HEK293 (cell line): ENCODE measurements at regions not wholly inside any gene's neighbourhood (a gene's known extent, or its start where the extent isn't known, plus 50 kb on each side); places are given as distances from the start of the nearest gene placed in this dataset.

Source experiments
- CTCF ChIA-PET: fragments of 350-600 bp; formaldehyde crosslinking; extraction: SDS; loops from one replicate; lab custom pipeline; 2021; ENCODE audit warnings: antibody characterized with exemption; lab: Yijun Ruan, JAX
- POLR2A ChIA-PET: fragments of 300-600 bp; formaldehyde crosslinking; extraction: SDS; loops from one replicate; lab custom pipeline; 2020; ENCODE audit warnings: antibody characterized with exemption, inconsistent platforms; lab: Yijun Ruan, JAX
- H3K27ac ChIP-seq: fragments of 200-500 bp; sonication (Bioruptor generic); 2 replicates; pipeline ENCODE4 v1.5.1; 2014; ENCODE audit warnings: low read depth, low read length, control low read depth, inconsistent platforms; ENCODE audit errors: extremely low read depth
- H3K36me3 ChIP-seq, 2 experiments: fragments of 200-500 bp in 1 of 2; sonication (Bioruptor generic) in 1 of 2; 1 replicate in 1 of 2; 2 replicates in 1 of 2; pipeline ENCODE4 v1.5.1; 2014 to 2017; ENCODE audit warnings: inconsistent platforms in 2 of 2, low read length in 2 of 2; ENCODE audit not compliant: control insufficient read depth in 2 of 2, insufficient read depth in 1 of 2
- H3K4me1 ChIP-seq: fragments of 200-500 bp; sonication (Bioruptor generic); 2 replicates; pipeline ENCODE4 v1.5.1; 2014; ENCODE audit warnings: mild to moderate bottlenecking, low read length, inconsistent platforms; ENCODE audit not compliant: control insufficient read depth, insufficient read depth
- H3K4me3 ChIP-seq: 2 replicates; pipeline ENCODE4 v1.5.1; 2011; ENCODE audit warnings: low read depth, mild to moderate bottlenecking, control low read depth, low read length, moderate library complexity
- H3K9me3 ChIP-seq: fragments of 200-500 bp; sonication (Bioruptor generic); 2 replicates; pipeline ENCODE4 v1.5.1; 2014; ENCODE audit warnings: low read depth, low read length, inconsistent platforms; ENCODE audit not compliant: control insufficient read depth, insufficient read depth
- BCL11B ChIP-seq: fragments of 450-650 bp; formaldehyde crosslinking; IDR thresholded peaks from 2 replicates; pipeline ENCODE4 v1.5.1; 2016; ENCODE audit warnings: low read depth, missing biosample characterization, missing genetic modification characterization
- HOXA7 ChIP-seq: sonication (generic); formaldehyde crosslinking; IDR thresholded peaks from 2 replicates; pipeline ENCODE4 v1.8.1; 2022; ENCODE audit warnings: missing genetic modification reagents, borderline replicate concordance
- TRIM28 ChIP-seq: IDR thresholded peaks from 2 replicates; pipeline ENCODE4 v1.6.1; 2011; ENCODE audit warnings: low read length, control low read depth, borderline replicate concordance
- WT1 ChIP-seq: fragments of 450-650 bp; formaldehyde crosslinking; IDR thresholded peaks from 2 replicates; pipeline ENCODE4 v1.5.1; 2016; ENCODE audit warnings: missing biosample characterization, missing genetic modification characterization
- YY2 ChIP-seq: fragments of 450-650 bp; formaldehyde crosslinking; IDR thresholded peaks from 2 replicates; pipeline ENCODE4 v1.5.1; 2016; ENCODE audit warnings: missing biosample characterization, missing genetic modification characterization
- ZBTB21 ChIP-seq: fragments of 450-650 bp; formaldehyde crosslinking; IDR thresholded peaks from 2 replicates; pipeline ENCODE4 v1.5.1; 2017; ENCODE audit warnings: missing biosample characterization, missing genetic modification characterization
- ZBTB49 ChIP-seq: fragments of 450-650 bp; formaldehyde crosslinking; IDR thresholded peaks from 2 replicates; pipeline ENCODE4 v1.5.1; 2016; ENCODE audit warnings: missing biosample characterization, missing genetic modification characterization, low read depth
- ZBTB8A ChIP-seq: fragments of 450-650 bp; formaldehyde crosslinking; IDR thresholded peaks from 2 replicates; pipeline ENCODE4 v1.5.1; 2016; ENCODE audit warnings: missing biosample characterization, missing genetic modification characterization
- ZFP3 ChIP-seq: fragments of 450-650 bp; formaldehyde crosslinking; IDR thresholded peaks from 2 replicates; pipeline ENCODE4 v1.5.1; 2016; ENCODE audit warnings: low read depth, missing biosample characterization, missing genetic modification characterization
- ZNF133 ChIP-seq: fragments of 450-650 bp; formaldehyde crosslinking; IDR thresholded peaks from 2 replicates; pipeline ENCODE4 v1.5.1; 2016; ENCODE audit warnings: missing biosample characterization, missing genetic modification characterization
- ZNF174 ChIP-seq: fragments of 450-650 bp; formaldehyde crosslinking; IDR thresholded peaks from 2 replicates; pipeline ENCODE4 v1.5.0; 2017; ENCODE audit warnings: missing biosample characterization, mild to moderate bottlenecking, missing genetic modification characterization
- ZNF175 ChIP-seq: fragments of 450-650 bp; formaldehyde crosslinking; IDR thresholded peaks from 2 replicates; pipeline ENCODE4 v1.5.1; 2016; ENCODE audit warnings: missing biosample characterization, missing genetic modification characterization
- ZNF221 ChIP-seq: fragments of 450-650 bp; formaldehyde crosslinking; IDR thresholded peaks from 2 replicates; pipeline ENCODE4 v1.5.1; 2017; ENCODE audit warnings: missing biosample characterization, missing genetic modification characterization, borderline replicate concordance
- ZNF248 ChIP-seq: fragments of 450-650 bp; formaldehyde crosslinking; IDR thresholded peaks from 2 replicates; pipeline ENCODE4 v1.5.1; 2017; ENCODE audit warnings: missing biosample characterization, missing genetic modification characterization
- ZNF354C ChIP-seq: fragments of 450-650 bp; formaldehyde crosslinking; IDR thresholded peaks from 2 replicates; pipeline ENCODE4 v1.5.1; 2016; ENCODE audit warnings: missing biosample characterization, missing genetic modification characterization, low read depth, borderline replicate concordance
- ZNF391 ChIP-seq: fragments of 450-650 bp; formaldehyde crosslinking; IDR thresholded peaks from 2 replicates; pipeline ENCODE4 v1.5.1; 2016; ENCODE audit warnings: low read depth, missing biosample characterization, missing genetic modification characterization, borderline replicate concordance
- ZNF404 ChIP-seq: fragments of 450-650 bp; formaldehyde crosslinking; IDR thresholded peaks from 2 replicates; pipeline ENCODE4 v1.5.1; 2017; ENCODE audit warnings: missing biosample characterization, missing genetic modification characterization
- ZNF423 ChIP-seq: fragments of 450-650 bp; formaldehyde crosslinking; IDR thresholded peaks from 2 replicates; pipeline ENCODE4 v1.5.1; 2016; ENCODE audit warnings: missing biosample characterization, missing genetic modification characterization
- ZNF544 ChIP-seq: fragments of 450-650 bp; formaldehyde crosslinking; IDR thresholded peaks from 2 replicates; pipeline ENCODE4 v1.5.0; 2017; ENCODE audit warnings: missing biosample characterization, missing genetic modification characterization
- ZNF549 ChIP-seq: fragments of 450-650 bp; IDR thresholded peaks from 2 replicates; pipeline ENCODE4 v1.5.1; 2018; ENCODE audit warnings: missing biosample characterization, missing genetic modification characterization, mild to moderate bottlenecking, inconsistent platforms, moderate library complexity
- TF ChIP-seq, protein P1 (sequence below): fragments of 450-650 bp; formaldehyde crosslinking; IDR thresholded peaks from 2 replicates; pipeline ENCODE4 v1.5.0; 2017; ENCODE audit warnings: missing biosample characterization, missing genetic modification characterization, borderline replicate concordance
- TF ChIP-seq, protein P2 (sequence below): fragments of 450-650 bp; formaldehyde crosslinking; IDR thresholded peaks from 2 replicates; pipeline ENCODE4 v1.5.1; 2017; ENCODE audit warnings: missing biosample characterization, missing genetic modification characterization
- TF ChIP-seq, protein P3 (sequence below): fragments of 450-650 bp; formaldehyde crosslinking; IDR thresholded peaks from 2 replicates; pipeline ENCODE4 v1.5.1; 2017; ENCODE audit warnings: missing biosample characterization, mild to moderate bottlenecking, missing genetic modification characterization, moderate library complexity
- TF ChIP-seq, protein P4 (sequence below): fragments of 450-650 bp; IDR thresholded peaks from 2 replicates; pipeline ENCODE4 v1.5.1; 2018; ENCODE audit warnings: missing biosample characterization, missing genetic modification characterization

DNA sequence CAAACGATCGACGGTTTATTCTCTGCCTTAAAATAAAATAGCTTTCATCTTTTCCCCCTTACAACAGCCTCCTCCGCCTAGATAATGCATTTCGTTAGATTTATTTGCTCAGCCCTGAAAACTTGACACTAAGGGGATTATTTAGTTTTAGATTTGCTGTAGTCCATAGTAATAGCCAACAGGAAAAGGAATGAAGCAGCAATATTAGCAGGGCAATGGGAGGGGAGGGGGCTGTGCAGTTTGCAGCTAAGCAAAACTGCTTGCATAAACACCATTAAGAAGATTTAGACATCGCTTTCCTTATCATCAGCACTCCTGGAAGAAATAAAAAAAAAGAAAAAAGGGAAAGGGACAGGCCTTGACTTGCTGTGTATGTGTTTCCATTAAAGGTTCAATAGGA, 286.5 kb upstream of the SOX14 start:
- no peaks in the 10 kb centered on the region for H3K36me3 ChIP-seq
- no peaks in the 10 kb centered on the region for H3K4me1 ChIP-seq
- no peaks in the 10 kb centered on the region for H3K9me3 ChIP-seq
- CTCF ChIA-PET: no interaction called here
- TF ChIP-seq ZNF248: no peak
- no peak for TF ChIP-seq ZNF404 (tag by site-specific recombination)
- no peak for TF ChIP-seq YY2 (tag by site-specific recombination)
- no peak for TF ChIP-seq ZNF221
- TF ChIP-seq ZNF549 (tag by site-specific recombination): no peak
- H3K27ac ChIP-seq: no peak overlapping the region
- H3K4me3 ChIP-seq: no peak overlapping the region
- POLR2A ChIA-PET: no interaction called here

GRCh38 chr3:137509354-137510045, 254.6 kb upstream of the SOX14 start:
- no peaks in the 10 kb centered on the region for H3K9me3 ChIP-seq
- CTCF ChIA-PET: no interaction called here
- POLR2A ChIA-PET: no interaction called here

More at GRCh38 chr3:137509354-137510045, 254.6 kb upstream of the SOX14 start:
- Histone ChIP-seq H3K36me3 (no peaks in the 10 kb centered on the region), H3K4me3 (no peak overlapping the region), H3K4me1 (no peaks in the 10 kb centered on the region), H3K27ac (no peak overlapping the region)
- TF ChIP-seq HOXA7 (CRISPR knock-in tag) (no peak), ZNF391 (tag by site-specific recombination) (no peak), ZNF423 (no peak), ZNF354C (no peak), BCL11B (no peak), ZNF174 (no peak), ZFP3 (no peak), ZBTB49 (tag by site-specific recombination) (no peak), ZNF544 (tag by site-specific recombination) (no peak), ZBTB21 (tag by site-specific recombination) (no peak), TRIM28 (no peak), ZNF175 (tag by site-specific recombination) (no peak), ZNF133 (tag by site-specific recombination) (no peak), WT1 (tag by site-specific recombination) (no peak), ZBTB8A (tag by site-specific recombination) (no peak)
- TF ChIP-seq, protein P1, sequence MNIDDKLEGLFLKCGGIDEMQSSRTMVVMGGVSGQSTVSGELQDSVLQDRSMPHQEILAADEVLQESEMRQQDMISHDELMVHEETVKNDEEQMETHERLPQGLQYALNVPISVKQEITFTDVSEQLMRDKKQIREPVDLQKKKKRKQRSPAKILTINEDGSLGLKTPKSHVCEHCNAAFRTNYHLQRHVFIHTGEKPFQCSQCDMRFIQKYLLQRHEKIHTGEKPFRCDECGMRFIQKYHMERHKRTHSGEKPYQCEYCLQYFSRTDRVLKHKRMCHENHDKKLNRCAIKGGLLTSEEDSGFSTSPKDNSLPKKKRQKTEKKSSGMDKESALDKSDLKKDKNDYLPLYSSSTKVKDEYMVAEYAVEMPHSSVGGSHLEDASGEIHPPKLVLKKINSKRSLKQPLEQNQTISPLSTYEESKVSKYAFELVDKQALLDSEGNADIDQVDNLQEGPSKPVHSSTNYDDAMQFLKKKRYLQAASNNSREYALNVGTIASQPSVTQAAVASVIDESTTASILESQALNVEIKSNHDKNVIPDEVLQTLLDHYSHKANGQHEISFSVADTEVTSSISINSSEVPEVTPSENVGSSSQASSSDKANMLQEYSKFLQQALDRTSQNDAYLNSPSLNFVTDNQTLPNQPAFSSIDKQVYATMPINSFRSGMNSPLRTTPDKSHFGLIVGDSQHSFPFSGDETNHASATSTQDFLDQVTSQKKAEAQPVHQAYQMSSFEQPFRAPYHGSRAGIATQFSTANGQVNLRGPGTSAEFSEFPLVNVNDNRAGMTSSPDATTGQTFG: no peak
- TF ChIP-seq, protein P2, sequence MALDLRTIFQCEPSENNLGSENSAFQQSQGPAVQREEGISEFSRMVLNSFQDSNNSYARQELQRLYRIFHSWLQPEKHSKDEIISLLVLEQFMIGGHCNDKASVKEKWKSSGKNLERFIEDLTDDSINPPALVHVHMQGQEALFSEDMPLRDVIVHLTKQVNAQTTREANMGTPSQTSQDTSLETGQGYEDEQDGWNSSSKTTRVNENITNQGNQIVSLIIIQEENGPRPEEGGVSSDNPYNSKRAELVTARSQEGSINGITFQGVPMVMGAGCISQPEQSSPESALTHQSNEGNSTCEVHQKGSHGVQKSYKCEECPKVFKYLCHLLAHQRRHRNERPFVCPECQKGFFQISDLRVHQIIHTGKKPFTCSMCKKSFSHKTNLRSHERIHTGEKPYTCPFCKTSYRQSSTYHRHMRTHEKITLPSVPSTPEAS (tag by site-specific recombination): no peak
- TF ChIP-seq, protein P3, sequence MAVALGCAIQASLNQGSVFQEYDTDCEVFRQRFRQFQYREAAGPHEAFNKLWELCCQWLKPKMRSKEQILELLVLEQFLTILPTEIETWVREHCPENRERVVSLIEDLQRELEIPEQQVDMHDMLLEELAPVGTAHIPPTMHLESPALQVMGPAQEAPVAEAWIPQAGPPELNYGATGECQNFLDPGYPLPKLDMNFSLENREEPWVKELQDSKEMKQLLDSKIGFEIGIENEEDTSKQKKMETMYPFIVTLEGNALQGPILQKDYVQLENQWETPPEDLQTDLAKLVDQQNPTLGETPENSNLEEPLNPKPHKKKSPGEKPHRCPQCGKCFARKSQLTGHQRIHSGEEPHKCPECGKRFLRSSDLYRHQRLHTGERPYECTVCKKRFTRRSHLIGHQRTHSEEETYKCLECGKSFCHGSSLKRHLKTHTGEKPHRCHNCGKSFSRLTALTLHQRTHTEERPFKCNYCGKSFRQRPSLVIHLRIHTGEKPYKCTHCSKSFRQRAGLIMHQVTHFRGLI (tag by site-specific recombination): no peak
- TF ChIP-seq, protein P4, sequence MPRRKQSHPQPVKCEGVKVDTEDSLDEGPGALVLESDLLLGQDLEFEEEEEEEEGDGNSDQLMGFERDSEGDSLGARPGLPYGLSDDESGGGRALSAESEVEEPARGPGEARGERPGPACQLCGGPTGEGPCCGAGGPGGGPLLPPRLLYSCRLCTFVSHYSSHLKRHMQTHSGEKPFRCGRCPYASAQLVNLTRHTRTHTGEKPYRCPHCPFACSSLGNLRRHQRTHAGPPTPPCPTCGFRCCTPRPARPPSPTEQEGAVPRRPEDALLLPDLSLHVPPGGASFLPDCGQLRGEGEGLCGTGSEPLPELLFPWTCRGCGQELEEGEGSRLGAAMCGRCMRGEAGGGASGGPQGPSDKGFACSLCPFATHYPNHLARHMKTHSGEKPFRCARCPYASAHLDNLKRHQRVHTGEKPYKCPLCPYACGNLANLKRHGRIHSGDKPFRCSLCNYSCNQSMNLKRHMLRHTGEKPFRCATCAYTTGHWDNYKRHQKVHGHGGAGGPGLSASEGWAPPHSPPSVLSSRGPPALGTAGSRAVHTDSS (tag by site-specific recombination): no peak
- TF ChIP-seq, all 188 proteins: peak for 0
